T-helper 1 cell treated with Interleukin-12 subunit alpha and Interleukin-12 subunit beta and Interleukin-4 antibody, amounts not matched to agents 30 μg/mL and 1 μg/mL, for 36 hours (primary cell): ENCODE measurements at regions not wholly inside any gene's neighbourhood (a gene's known extent, or its start where the extent isn't known, plus 50 kb on each side); places are given as distances from the start of the nearest gene placed in this dataset.

Experiments
- H3K27ac Mint-ChIP-seq: one replicate; pipeline ENCODE4 v1.8.0; 2021; ENCODE audit warnings: mild to moderate bottlenecking, mixed read lengths
- H3K27me3 Mint-ChIP-seq: one replicate; pipeline ENCODE4 v1.8.0; 2021; ENCODE audit warnings: low read depth, mixed read lengths
- H3K36me3 Mint-ChIP-seq: one replicate; pipeline ENCODE4 v1.8.0; 2021; ENCODE audit warnings: low read depth, mixed read lengths
- H3K4me1 Mint-ChIP-seq: one replicate; pipeline ENCODE4 v1.8.0; 2021; ENCODE audit warnings: low read depth, mixed read lengths
- H3K4me3 Mint-ChIP-seq: one replicate; pipeline ENCODE4 v1.8.0; 2021; ENCODE audit warnings: mild to moderate bottlenecking, moderate library complexity, mixed read lengths
- H3K9me3 Mint-ChIP-seq: one replicate; pipeline ENCODE4 v1.8.0; 2021; ENCODE audit warnings: mixed read lengths

GRCh38 chr3:34254285-34254684, 455.9 kb downstream of the PDCD6IP start:
- H3K27ac Mint-ChIP-seq: no peak overlapping the region

GRCh38 chr3:34256021-34256420, 457.6 kb downstream of the PDCD6IP start:
- Mint-ChIP-seq H3K4me1 (no peaks in the 10 kb centered on the region), H3K27ac (no peak overlapping the region), H3K27me3 (no peaks in the 10 kb centered on the region), H3K36me3 (no peaks in the 10 kb centered on the region), H3K4me3 (no peak overlapping the region), H3K9me3 (no peaks in the 10 kb centered on the region)

More at GRCh38 chr3:34254285-34254684, 455.9 kb downstream of the PDCD6IP start:
- H3K36me3 Mint-ChIP-seq: no peaks in the 10 kb centered on the region
- H3K27me3 Mint-ChIP-seq: no peaks in the 10 kb centered on the region
- H3K4me3 Mint-ChIP-seq: no peak overlapping the region
- H3K4me1 Mint-ChIP-seq: no peaks in the 10 kb centered on the region
- H3K9me3 Mint-ChIP-seq: no peaks in the 10 kb centered on the region

DNA sequence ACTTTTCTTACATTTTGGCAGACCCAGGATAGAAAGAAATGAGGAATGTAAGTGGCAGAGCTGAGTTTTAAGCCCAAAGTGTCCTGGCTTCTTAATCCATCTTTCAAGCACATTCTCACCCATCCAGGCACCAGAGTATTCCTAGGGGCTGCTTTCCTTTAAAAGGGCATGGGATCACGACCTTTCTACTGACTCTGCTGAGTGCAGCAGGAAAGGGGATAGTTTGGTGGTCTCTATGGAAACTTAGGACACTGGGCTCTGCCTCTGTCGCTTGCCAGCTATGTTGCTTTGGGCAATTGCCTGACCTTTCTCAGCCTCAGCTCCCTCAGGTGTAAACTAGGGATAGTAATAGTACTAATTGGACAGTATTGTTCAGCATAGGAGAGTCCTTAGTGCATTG, 458.4 kb downstream of the PDCD6IP start:
- Mint-ChIP-seq H3K4me1 (no peaks in the 10 kb centered on the region), H3K27ac (no peak overlapping the region), H3K27me3 (no peaks in the 10 kb centered on the region), H3K36me3 (no peaks in the 10 kb centered on the region), H3K9me3 (no peaks in the 10 kb centered on the region), H3K4me3 (no peak overlapping the region)

DNA sequence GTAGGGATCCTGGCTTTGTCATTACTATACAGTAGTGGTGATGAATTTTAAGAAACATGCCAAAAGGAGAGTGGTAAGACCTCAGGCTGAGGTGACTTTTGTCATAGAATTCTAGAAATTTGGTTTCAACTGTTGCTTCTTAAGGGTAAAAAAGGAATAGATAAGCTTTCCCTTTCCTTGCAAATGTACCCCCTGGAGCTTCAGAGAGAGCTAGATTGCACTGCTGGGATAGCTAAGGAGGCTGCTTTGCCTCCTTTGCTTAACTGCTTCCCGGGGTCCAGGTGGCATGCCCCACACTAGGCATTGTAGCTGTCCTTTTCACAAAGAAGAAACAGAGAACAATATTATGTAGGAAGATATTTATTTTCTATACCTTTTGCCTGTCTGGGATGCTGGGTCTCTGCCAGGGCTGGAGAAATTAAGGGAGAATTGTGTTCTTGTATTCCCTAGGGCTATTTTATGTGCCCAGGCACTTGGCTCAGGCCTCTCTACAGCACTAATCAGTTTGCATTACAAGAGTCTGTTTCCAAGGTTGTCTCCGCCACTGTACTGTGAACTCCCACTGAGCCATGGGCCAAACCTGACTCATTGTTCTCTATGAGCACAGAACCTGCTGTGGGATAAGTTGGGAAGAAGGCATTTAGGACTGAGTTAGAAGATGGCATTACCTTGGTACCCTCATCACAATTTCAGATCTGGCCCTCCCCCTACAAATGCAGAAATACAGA, 460.0 kb downstream of the PDCD6IP start:
- no peaks in the 10 kb centered on the region for H3K4me1 Mint-ChIP-seq
- no peaks in the 10 kb centered on the region for H3K9me3 Mint-ChIP-seq
- no peaks in the 10 kb centered on the region for H3K36me3 Mint-ChIP-seq
- no peak overlapping the region for H3K4me3 Mint-ChIP-seq
- no peaks in the 10 kb centered on the region for H3K27me3 Mint-ChIP-seq
- H3K27ac Mint-ChIP-seq: no peak overlapping the region

DNA sequence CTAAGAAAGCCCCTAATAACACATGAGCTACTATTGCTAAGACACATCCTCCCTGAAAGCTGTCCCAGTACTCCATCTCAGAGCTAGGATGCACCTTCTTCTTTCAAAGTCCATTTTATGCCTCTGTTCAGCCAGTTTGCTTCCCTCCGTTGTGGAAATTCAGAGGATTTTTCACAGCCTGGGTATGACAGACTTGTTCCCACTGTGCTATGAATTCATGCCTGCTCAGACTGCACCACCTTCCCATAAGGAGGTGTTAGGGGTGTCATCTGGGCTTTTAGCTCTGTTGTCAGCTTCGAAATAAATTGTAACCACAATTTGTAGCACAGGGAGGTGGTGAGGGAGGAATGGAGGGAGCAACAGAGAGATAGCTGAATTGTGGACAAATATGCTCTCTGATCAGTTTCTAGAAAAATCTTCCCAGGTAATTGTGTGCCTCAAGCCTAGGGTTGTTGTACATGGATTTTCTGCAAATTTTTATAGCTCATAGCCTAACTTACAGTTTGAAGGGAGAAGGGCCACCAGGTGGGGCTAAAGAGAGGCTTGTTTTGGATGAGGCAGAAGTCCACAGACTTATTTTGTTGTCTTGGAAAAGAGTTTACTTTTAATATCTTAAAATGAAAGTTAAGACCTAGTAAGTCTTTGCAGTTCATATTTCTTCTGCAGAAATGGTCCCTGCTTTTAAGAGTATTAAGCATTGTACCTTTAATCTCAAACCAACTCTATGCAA, 462.0 kb downstream of the PDCD6IP start:
- H3K4me3 Mint-ChIP-seq: no peak overlapping the region
- no peaks in the 10 kb centered on the region for H3K36me3 Mint-ChIP-seq
- H3K27ac Mint-ChIP-seq: no peak overlapping the region
- no peaks in the 10 kb centered on the region for H3K27me3 Mint-ChIP-seq
- H3K9me3 Mint-ChIP-seq: no peaks in the 10 kb centered on the region
- H3K4me1 Mint-ChIP-seq: no peaks in the 10 kb centered on the region

GRCh38 chr3:34261001-34261385, 462.6 kb downstream of the PDCD6IP start:
- Mint-ChIP-seq H3K4me1 (no peaks in the 10 kb centered on the region), H3K9me3 (no peaks in the 10 kb centered on the region), H3K36me3 (no peaks in the 10 kb centered on the region), H3K4me3 (no peak overlapping the region), H3K27me3 (no peaks in the 10 kb centered on the region), H3K27ac (no peak overlapping the region)

GRCh38 chr3:34263101-34263621, 464.7 kb downstream of the PDCD6IP start:
- H3K27me3 Mint-ChIP-seq: no peaks in the 10 kb centered on the region
- no peaks in the 10 kb centered on the region for H3K36me3 Mint-ChIP-seq
- H3K4me3 Mint-ChIP-seq: no peak overlapping the region
- H3K4me1 Mint-ChIP-seq: no peaks in the 10 kb centered on the region
- no peaks in the 10 kb centered on the region for H3K9me3 Mint-ChIP-seq
- H3K27ac Mint-ChIP-seq: no peak overlapping the region

DNA sequence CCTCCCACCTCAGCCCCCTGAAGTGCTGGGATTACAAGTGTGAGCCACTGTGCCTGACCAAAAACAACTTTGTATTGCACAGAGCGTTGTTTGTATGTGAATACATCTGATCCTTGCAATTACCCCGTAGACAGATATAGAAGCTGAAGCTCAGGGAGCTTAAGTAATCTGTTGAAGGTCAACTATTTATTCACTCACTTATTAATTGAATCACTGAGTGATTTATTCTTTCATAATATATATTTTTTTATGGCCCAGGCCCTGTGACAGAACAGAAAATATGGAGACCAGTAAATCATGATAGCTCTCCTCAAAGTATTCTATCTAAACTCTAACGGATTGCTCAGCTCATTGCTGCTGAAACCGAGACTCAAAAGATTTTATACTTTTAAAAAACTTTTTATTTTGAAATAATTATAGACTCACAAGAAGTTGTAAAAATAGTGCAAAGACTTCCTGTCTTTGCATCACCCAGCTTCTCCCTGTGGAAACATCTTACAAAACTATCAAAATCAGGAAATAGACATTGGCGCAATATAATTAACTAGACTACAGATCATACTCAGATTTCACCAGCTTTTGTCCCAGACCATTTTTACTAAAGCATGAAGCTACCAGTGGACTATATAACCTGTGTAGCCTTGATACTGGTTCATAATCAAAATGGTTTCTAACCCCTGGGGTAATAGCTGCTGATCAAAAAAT, 466.1 kb downstream of the PDCD6IP start:
- no peak overlapping the region for H3K4me3 Mint-ChIP-seq
- no peaks in the 10 kb centered on the region for H3K9me3 Mint-ChIP-seq
- no peak overlapping the region for H3K27ac Mint-ChIP-seq

DNA sequence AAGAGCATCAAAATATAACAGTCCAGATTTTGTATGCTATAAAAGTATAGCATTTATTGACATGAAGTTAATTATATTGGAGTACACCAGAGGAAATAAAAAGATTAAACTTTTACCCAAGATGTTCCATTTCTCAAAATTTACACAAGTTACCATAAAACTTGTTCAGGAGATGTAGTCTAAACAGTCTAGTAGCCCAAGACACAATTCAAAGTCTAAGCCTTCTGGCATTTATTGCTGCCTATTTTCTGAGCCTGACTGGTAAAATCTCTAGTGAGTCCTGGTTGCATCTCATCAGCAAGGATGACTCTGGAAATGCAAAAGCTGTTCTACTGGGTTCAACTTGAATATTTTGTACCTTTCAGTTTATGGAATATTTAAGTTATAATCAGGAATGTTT, 468.7 kb downstream of the PDCD6IP start:
- Mint-ChIP-seq H3K27me3 (no peaks in the 10 kb centered on the region), H3K27ac (no peak overlapping the region), H3K9me3 (no peaks in the 10 kb centered on the region), H3K4me3 (no peak overlapping the region), H3K36me3 (no peaks in the 10 kb centered on the region), H3K4me1 (no peaks in the 10 kb centered on the region)

More for the DNA sequence above, 466.1 kb downstream of the PDCD6IP start:
- no peaks in the 10 kb centered on the region for H3K36me3 Mint-ChIP-seq
- no peaks in the 10 kb centered on the region for H3K27me3 Mint-ChIP-seq
- H3K4me1 Mint-ChIP-seq: no peaks in the 10 kb centered on the region

GRCh38 chr3:34268032-34268709, 469.7 kb downstream of the PDCD6IP start:
- H3K4me1 Mint-ChIP-seq: no peaks in the 10 kb centered on the region
- no peak overlapping the region for H3K4me3 Mint-ChIP-seq
- H3K36me3 Mint-ChIP-seq: no peaks in the 10 kb centered on the region
- H3K27me3 Mint-ChIP-seq: no peaks in the 10 kb centered on the region
- H3K9me3 Mint-ChIP-seq: no peaks in the 10 kb centered on the region
- H3K27ac Mint-ChIP-seq: no peak overlapping the region

- no peaks in the 10 kb centered on the region for H3K4me1 Mint-ChIP-seq
- H3K27ac Mint-ChIP-seq: no peak overlapping the region
- no peaks in the 10 kb centered on the region for H3K36me3 Mint-ChIP-seq
- H3K27me3 Mint-ChIP-seq: no peaks in the 10 kb centered on the region
- no peak overlapping the region for H3K4me3 Mint-ChIP-seq
- no peaks in the 10 kb centered on the region for H3K9me3 Mint-ChIP-seq
These were observed 477.4 kb downstream of the PDCD6IP start for GRCh38 chr3:34275811-34276210.

DNA sequence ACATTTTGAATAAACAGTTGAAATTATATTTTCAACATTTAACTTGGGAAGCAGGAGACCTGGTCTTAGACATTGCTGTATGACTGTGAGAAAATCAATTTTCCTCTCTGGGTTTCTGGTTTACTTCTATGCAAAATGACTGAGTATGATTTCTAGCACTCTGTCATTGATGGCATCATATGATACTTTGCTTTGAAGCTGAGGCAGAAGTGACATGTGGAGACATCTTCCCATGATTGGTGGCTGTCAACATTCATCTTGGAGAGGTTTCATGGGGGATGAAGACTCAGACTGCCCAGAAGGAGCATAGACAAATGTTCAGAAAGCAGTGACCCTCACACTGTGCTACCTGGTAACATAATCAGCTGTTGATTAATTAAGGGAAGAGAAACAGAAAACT, 477.9 kb downstream of the PDCD6IP start:
- Mint-ChIP-seq H3K4me1 (no peaks in the 10 kb centered on the region), H3K27me3 (no peaks in the 10 kb centered on the region), H3K27ac (no peak overlapping the region), H3K4me3 (no peak overlapping the region), H3K36me3 (no peaks in the 10 kb centered on the region), H3K9me3 (no peaks in the 10 kb centered on the region)

GRCh38 chr3:34277110-34277509, 478.7 kb downstream of the PDCD6IP start:
- Mint-ChIP-seq H3K27me3 (no peaks in the 10 kb centered on the region), H3K4me3 (no peak overlapping the region), H3K9me3 (no peaks in the 10 kb centered on the region), H3K36me3 (no peaks in the 10 kb centered on the region), H3K27ac (no peak overlapping the region), H3K4me1 (no peaks in the 10 kb centered on the region)

GRCh38 chr3:34279901-34280300, 481.5 kb downstream of the PDCD6IP start:
- H3K4me3 Mint-ChIP-seq: no peak overlapping the region
- H3K36me3 Mint-ChIP-seq: no peaks in the 10 kb centered on the region

More at GRCh38 chr3:34279901-34280300, 481.5 kb downstream of the PDCD6IP start:
- H3K4me1 Mint-ChIP-seq: no peaks in the 10 kb centered on the region
- H3K27me3 Mint-ChIP-seq: no peaks in the 10 kb centered on the region
- H3K9me3 Mint-ChIP-seq: no peaks in the 10 kb centered on the region
- H3K27ac Mint-ChIP-seq: no peak overlapping the region
